ENCODE measurements at regions not wholly inside any gene's neighbourhood (a gene's known extent, or its start where the extent isn't known, plus 50 kb on each side); places are given as distances from the start of the nearest gene placed in this dataset.

DNA sequence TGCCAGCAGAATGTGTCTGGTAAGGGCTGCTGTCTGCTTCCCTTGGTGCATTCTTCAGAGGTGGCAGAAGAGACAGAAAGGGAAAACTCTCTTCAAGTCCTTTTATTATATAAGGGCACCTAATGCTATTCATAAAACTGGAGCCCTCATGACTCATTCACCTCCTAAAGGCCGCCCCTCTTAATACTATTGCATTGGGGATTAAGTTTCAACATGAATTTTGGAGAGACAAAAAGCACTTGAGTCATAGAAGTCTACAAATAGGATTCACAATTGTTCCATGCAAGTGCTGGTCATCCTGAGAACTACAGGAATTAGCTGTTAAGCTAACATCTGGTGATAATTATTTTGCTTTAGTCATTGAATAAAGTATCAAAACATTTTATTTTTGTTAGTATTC, 349.5 kb downstream of the HS3ST1 start:
- H3K4me3 ChIP-seq (ENCODE audit: extremely low read depth in 1 of 4, insufficient read depth in 2 of 4, low read depth in 3 of 4, low read length in 4 of 4) = no peak overlapping the region
- no peak overlapping the region for H2BK15ac ChIP-seq (ENCODE audit: low read length)
- no peaks in the 10 kb centered on the region for H3K27me3 ChIP-seq (replicated peaks in 1 of 4; ENCODE audit: control insufficient read depth in 3 of 4, extremely low read depth in 1 of 4, insufficient read depth in 3 of 4, low read length in 3 of 4)
- no peaks in the 10 kb centered on the region for H3K36me3 ChIP-seq (ENCODE audit: control insufficient read depth in 2 of 4, insufficient read depth in 4 of 4, low read length in 3 of 4)
- H2AFZ ChIP-seq (ENCODE audit: low read length) = no peak overlapping the region
- H3K4me1 ChIP-seq (replicated peaks in 1 of 4; ENCODE audit: control insufficient read depth in 3 of 4, insufficient read depth in 4 of 4, low read length in 3 of 4) = no peaks in the 10 kb centered on the region
- no peak overlapping the region for H2BK5ac ChIP-seq (ENCODE audit: low read depth, low read length)
- H3K23me2 ChIP-seq (ENCODE audit: low read depth, low read length) = no peaks in the 10 kb centered on the region
- H4K5ac ChIP-seq (ENCODE audit: insufficient read length, low read depth, low read length) = no peak overlapping the region
- CTCF ChIA-PET (ENCODE audit: partially characterized antibody) = interaction anchor here (0.8 kb wide), 1 partner anchor 12 kb away, joined by 3 read pairs; no protein-coding TSS in a partner anchor
- H3K14ac ChIP-seq (ENCODE audit: insufficient read length) = no peak overlapping the region
- no peak overlapping the region for H2AK5ac ChIP-seq (ENCODE audit: low read depth, low read length)
- H2BK20ac ChIP-seq (ENCODE audit: low read length) = no peak overlapping the region
- H4K91ac ChIP-seq (replicated peaks; ENCODE audit: insufficient read length, low read length) = no peak overlapping the region
- no peak overlapping the region for H3K56ac ChIP-seq (replicated peaks; ENCODE audit: insufficient read length, low read depth, low read length)
- H3K79me1 ChIP-seq (ENCODE audit: low read depth, low read length) = no peaks in the 10 kb centered on the region
- H2BK12ac ChIP-seq (ENCODE audit: low read depth, low read length) = no peak overlapping the region
- FAIRE-seq = no peak
- no peaks in the 10 kb centered on the region for H3K79me2 ChIP-seq (ENCODE audit: control insufficient read depth in 1 of 2, insufficient read depth in 2 of 2, low read length in 2 of 2)
- POLR2A ChIA-PET (ENCODE audit: partially characterized antibody) = no interaction called here
- H3K9me3 ChIP-seq (ENCODE audit: insufficient read depth in 2 of 2, low read depth in 1 of 2, low read length in 1 of 2) = no peaks in the 10 kb centered on the region
- no peak overlapping the region for H3K27ac ChIP-seq (ENCODE audit: low read depth, low read length)
- 91% methylated on average over 1 of the region's 1 CpG; no CpG with 5 or more reads in 1 of the 2 experiments for WGBS, 2 experiments (ENCODE audit: extremely low coverage in 1 of 2, insufficient coverage in 1 of 2, insufficient read length in 1 of 2, insufficient replicate concordance in 2 of 2, low coverage in 1 of 2, low lambda C conversion rate in 2 of 2, missing lambda C conversion rate in 1 of 2)
- no peak overlapping the region for H3K4me2 ChIP-seq (ENCODE audit: insufficient read depth in 1 of 2, low read depth in 2 of 2, low read length in 2 of 2)
- no peak overlapping the region for H3K9ac ChIP-seq (replicated peaks in 1 of 4; ENCODE audit: extremely low read depth in 1 of 4, low read depth in 3 of 4, low read length in 3 of 4)
- no peak overlapping the region for H2BK120ac ChIP-seq (replicated peaks; ENCODE audit: low read depth, low read length)
- no peak for DNase-seq (ENCODE audit: low read depth in 1 of 2, low spot score in 2 of 2)
- H4K20me1 ChIP-seq (replicated peaks in 1 of 2; ENCODE audit: control insufficient read depth in 1 of 2, insufficient read depth in 2 of 2, low read length in 2 of 2) = no peaks in the 10 kb centered on the region
- H4K8ac ChIP-seq (ENCODE audit: extremely low read depth, insufficient read depth, low read length) = no peak overlapping the region
- no peak overlapping the region for H3K4ac ChIP-seq (replicated peaks; ENCODE audit: insufficient read length, low read depth, low read length)
- no peak overlapping the region for H3K23ac ChIP-seq (ENCODE audit: insufficient read length)
- H3K18ac ChIP-seq (ENCODE audit: extremely low read depth, low read length) = no peak overlapping the region
- TF ChIP-seq RXRA (IDR thresholded peaks at IDR 0.05; ENCODE audit: insufficient read depth, low read depth, low read length) (no peak), CHD2 (IDR thresholded peaks at IDR 0.05; ENCODE audit: low read length) (no peak), CREB1 (IDR thresholded peaks at IDR 0.05) (no peak), RFX5 (IDR thresholded peaks at IDR 0.05; ENCODE audit: borderline replicate concordance, low read depth, low read length) (no peak), KDM5A (IDR thresholded peaks at IDR 0.05; ENCODE audit: low read length) (no peak), SIX5 (IDR thresholded peaks at IDR 0.05; ENCODE audit: low read depth, low read length) (no peak), EGR1 (IDR thresholded peaks at IDR 0.05; ENCODE audit: borderline replicate concordance, low read depth, low read length) (no peak), NANOG (IDR thresholded peaks at IDR 0.05; ENCODE audit: insufficient read depth, low read depth, low read length, poor library complexity, severe bottlenecking) (no peak), POLR2A (IDR thresholded peaks at IDR 0.05; ENCODE audit: control extremely low read depth in 1 of 2, low read depth in 2 of 2, low read length in 2 of 2) (no peak), GTF2F1 (IDR thresholded peaks at IDR 0.05; ENCODE audit: borderline replicate concordance, low read depth, low read length) (no peak)
- TF ChIP-seq, protein P1, sequence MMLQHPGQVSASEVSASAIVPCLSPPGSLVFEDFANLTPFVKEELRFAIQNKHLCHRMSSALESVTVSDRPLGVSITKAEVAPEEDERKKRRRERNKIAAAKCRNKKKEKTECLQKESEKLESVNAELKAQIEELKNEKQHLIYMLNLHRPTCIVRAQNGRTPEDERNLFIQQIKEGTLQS (IDR thresholded peaks at IDR 0.05; ENCODE audit: insufficient read depth, low read depth, low read length) = no peak
- TF ChIP-seq, protein P2, sequence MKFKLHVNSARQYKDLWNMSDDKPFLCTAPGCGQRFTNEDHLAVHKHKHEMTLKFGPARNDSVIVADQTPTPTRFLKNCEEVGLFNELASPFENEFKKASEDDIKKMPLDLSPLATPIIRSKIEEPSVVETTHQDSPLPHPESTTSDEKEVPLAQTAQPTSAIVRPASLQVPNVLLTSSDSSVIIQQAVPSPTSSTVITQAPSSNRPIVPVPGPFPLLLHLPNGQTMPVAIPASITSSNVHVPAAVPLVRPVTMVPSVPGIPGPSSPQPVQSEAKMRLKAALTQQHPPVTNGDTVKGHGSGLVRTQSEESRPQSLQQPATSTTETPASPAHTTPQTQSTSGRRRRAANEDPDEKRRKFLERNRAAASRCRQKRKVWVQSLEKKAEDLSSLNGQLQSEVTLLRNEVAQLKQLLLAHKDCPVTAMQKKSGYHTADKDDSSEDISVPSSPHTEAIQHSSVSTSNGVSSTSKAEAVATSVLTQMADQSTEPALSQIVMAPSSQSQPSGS (IDR thresholded peaks at IDR 0.05; ENCODE audit: low read length) = no peak

Measured in H1 (cell line).